ENCODE measurements at regions not wholly inside any gene's neighbourhood (a gene's known extent, or its start where the extent isn't known, plus 50 kb on each side); places are given as distances from the start of the nearest gene placed in this dataset.
A peak's percentile ranks its signal among the peaks of the same experiment; 100 is the strongest.
"Not testable (repeated sequence)": the region's sequence is repeated elsewhere in the genome, so short reads cannot be mapped to it uniquely, and the experiment has no call there.

DNA sequence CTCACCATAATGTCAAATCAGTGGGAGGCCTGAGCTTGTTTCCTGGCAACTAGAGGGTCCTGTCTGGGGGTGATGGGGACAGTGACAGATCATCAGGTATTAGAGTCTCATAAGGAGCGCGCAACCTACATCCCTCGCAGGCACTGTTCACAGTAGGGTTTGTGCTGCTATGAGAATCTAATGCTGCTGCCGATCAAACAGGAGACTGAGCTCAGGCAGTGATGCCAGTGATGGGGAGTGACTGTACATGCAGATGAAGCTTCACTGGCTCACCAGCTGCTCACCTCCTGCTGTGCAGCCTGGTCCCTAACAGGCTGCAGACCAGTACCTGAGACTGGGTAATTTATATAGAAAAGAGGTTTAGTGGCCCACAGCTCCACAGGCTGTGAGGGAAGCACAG is 147.3 kb downstream of the TTLL2 start:
- no peak for DNase-seq

DNA sequence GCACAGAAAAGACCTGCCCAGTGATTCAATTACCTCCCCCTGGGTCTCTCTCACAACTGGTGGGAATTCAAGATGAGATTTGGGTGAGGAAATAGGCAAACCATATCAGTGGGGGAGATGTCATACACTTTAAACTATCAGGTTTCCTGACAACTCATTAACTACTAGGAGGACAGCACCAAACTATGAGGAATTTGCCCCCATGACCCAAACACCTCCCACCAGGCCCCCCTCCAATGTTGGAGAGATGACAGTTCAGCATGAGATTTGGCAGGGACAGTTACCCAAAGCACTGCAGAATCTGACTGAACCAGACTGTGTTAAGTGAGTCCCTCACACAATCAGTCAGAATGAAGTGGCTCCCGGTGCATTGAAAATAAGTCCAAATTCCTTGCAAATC is 148.0 kb downstream of the TTLL2 start:
- DNase-seq = no peak

DNA sequence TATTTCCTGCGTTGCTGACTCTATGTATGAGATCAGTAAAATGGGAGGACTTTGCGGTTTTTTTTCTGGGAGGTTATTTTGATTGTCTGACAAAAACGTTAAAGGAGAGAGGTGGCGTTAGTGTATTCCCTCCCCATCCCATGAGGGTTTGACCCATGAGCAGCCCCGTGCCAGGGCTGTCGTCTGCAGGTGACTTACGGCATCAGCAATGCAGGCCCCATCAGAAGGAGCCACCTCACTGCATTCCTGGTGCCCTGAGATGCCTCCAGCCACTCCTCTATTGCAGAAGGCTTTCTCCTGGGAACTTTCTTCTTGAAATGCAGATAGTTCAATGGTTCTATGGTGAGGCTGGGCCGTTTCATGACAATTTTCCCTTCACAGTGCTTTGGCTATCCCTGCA is 149.3 kb downstream of the TTLL2 start:
- no peak for DNase-seq

DNA sequence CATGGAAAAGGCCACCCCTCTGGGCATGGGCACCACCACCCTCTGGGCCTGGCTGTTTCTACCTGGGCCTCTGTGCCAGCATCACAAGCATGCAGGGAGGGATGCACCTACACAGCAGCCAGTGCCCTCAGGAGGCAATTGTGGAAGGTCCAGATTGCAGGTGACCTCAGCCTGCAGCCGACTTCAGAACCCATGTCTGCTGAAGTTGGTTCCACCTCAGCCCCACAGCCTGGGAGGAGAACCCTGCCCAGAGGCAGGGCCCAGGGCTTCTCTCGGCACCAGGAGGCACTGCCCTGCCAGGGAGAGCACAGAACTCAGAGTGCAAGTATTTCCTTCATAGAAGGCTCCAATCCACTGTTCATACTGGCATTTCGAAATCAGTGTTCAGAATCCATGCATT is 149.8 kb downstream of the TTLL2 start:
- DNase-seq = no peak

DNA sequence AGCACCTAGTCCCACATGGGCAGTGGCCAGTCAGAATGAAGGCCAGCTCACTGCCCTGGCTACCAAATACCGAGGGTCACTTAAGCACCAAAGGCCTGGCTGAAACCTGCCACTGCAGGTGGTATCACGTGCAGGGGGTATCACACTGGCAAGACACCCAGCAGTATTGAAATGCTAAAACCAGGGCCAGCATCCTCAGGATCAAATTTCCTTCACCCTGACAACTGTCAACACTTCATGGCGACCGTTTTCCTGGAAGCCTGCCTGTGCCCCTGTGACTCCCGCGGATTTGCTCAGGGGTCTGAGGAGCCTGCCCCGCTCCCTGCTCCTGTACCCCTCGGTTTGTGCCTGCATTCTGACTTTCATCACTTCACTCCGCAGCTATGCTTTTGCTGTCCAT is 151.1 kb downstream of the TTLL2 start:
- no peak for DNase-seq

DNA sequence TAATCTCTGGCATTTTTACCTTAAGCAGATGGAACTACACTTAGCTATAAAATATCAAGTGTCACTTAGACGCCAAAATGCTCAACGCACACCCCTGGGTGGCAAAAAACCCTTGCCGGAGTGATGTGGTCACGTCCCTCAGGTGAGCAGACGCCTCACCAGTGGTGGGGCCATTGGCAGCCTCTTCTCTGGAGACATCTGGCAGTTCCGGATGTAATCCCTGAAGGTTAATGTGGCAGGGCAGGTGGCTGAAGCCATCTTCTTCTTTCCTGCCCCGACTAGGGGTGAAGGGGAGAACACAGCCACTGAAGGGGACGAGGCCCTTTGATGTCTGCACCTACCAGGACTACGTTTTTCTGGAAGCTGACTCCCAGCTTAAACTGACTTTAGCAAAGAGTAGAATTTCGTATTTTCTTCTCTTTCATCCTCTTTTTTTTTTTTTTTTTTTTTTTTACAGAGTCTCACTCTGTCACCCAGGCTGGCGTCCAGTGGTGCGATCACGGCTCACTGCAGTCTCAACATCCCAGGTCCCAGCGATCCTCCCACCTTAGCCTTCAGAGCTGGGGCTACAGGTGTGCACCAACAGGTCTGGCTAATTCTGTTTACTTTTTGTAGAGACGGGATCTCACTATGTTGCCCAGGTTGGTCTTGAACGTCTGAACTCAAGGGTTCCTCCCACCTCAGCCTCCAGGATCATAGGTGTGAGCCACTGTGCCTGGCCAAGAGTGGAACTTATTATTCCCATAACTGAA is 152.1 kb downstream of the TTLL2 start:
- DNase-seq = no peak

DNA sequence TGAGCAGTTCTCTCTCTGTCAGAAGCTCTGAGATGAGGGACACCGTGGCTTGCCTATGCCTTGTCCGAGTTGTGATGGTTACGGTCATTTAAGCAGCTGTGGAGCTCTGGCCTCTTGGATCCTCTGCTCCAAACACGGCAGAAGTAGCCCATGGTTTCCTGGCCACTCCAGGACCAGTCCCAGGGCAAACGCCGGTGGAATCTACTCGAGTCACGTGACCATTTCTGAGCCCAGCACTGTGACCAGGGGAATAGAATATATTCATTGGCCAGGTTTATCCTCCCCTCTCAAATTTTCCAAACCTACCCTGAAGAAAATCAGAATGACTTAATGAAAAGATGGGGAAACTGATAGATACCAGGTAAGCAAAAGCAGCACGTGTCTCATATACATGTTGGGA is 152.8 kb downstream of the TTLL2 start:
- DNase-seq = no peak

DNA sequence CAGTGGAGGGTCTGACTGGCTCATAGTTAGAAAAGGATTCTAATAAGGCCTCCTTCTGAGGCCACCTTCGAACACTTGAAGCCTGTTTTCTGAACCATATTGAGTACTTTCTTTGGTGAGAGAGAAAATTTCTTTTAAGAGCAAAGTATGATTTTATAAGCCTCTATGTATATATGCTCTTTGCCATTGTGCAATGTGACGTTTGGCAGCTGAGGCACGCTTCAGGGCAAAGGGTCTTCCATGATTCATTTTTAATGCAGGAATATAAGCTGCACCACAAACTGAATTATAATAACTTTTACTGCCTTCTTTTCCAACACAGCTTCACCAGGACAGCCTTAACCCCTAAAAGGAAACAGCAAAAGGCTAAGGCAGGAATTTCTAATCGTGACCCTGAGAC is 154.4 kb downstream of the TTLL2 start:
- DNase-seq = no peak

DNA sequence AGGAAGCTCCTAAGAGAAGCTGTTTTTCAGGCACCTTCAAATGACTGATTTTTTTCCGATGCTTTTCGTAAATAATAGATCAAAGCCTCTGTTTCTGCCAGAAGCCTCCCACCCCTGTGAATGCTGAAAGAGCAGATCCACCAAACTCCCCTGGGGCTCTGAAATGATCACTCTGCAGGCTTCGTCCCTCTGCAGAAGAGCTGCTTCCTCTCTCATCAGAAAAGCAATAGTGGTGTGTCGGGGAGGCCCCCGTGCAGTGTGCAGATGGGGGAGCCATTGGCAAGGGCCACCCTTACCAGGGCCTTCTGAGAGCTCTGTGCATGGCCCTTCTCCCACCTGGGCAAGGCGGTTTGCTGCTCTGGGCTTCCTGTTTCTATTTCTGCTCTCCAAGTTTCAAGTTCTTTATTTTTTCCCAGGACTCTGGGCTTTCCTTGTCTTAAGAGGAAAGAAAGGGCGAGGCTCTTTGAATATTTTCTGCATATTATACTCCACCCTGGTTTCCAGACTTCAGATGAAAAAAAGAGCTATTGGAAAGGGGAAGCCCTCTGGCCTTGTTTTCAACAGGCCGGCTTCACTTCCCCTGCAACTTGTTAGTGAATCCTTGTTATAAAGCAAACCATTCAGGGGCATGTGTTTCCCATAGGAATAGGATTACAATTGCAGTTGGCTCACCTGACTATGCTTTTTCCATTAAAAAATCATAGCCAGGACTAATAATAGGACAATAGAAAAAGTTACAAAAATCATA is 155.2 kb downstream of the TTLL2 start:
- DNase-seq = no peak

DNA sequence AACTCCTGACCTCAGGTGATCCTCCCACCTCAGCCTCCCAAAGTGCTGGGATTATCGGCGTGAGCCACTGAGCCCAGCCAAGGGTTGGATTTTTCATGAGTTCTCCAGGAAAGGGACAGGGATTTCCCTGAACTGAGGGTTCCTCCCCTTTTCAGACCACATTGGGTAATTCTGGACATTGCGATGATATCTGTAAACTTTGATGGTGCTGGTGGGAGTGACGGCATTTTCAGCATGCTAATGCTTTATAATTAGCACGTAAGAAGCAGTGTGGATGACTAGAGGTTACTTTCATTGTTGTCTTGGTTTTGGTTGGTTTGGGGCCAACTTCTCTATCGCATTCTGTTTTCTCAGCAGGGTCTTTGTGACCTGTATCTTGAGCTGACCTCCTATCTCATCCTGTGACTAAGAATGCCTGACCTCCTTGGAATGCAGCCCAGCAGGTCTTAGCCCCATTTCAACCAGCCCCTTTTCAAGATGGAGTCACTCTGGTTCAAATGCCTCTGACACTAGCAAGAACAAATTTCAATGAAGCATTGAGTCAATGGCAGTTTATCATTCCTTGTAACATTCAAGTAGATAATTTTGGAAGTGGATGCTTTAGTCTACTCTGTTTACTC is 156.5 kb downstream of the TTLL2 start:
- DNase-seq = no peak

DNA sequence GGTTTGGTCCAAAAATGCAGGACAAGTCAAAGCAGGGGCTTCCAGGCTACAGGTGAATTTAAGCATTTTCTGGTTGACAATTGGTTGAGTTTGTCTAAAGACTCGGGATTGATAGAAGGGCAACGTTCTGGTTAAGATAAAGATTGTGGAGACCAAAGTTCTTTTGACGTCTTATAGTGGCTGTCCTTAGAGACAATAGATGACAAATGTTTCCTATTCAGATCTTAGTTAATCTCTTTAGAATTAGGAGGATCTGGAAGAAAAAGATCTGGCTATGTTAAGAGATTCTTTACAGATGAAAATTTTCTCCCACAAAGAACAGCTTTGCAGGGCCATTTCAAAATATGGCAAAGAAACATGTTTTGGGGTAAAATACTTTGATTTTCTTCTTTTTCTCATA is 157.9 kb downstream of the TTLL2 start:
- not testable (repeated sequence) for DNase-seq

DNA sequence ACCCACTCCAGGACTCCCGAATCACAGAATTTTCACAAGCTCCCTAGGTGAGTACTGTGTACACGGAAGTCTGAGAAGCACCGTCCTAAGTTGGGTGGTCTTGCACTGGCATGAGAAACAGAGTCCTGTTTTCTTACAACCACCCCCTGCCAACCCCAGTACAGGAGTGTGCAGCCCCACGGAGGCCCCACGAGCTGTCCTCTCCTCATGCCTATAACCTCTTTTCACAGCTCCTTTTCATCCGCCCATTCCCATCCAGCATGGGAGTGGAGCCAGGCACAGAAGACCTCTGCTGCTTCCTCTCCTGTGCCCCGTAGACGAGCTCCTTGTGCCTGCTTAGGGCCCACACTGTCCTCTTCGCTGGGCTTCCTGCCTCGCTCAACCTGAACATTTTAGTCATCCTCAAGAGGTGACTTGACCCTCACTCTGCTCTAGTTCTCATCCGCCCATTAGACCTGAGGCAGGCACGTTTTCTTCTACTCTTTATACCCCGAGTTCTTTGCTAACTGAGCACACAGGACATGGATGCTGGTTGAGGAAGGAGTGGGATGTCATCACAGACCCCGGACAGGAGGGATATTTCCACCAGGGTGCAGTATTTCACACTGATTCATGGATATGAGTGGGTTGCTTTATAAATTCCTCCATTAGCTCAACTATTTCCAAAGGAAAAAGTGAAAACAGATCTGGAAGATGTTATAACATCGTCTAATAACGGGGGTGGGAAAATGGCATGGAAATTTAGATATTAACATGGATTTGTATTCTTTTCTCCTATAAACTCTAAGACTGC is 160.5 kb downstream of the TTLL2 start:
- DNase-seq = no peak

DNA sequence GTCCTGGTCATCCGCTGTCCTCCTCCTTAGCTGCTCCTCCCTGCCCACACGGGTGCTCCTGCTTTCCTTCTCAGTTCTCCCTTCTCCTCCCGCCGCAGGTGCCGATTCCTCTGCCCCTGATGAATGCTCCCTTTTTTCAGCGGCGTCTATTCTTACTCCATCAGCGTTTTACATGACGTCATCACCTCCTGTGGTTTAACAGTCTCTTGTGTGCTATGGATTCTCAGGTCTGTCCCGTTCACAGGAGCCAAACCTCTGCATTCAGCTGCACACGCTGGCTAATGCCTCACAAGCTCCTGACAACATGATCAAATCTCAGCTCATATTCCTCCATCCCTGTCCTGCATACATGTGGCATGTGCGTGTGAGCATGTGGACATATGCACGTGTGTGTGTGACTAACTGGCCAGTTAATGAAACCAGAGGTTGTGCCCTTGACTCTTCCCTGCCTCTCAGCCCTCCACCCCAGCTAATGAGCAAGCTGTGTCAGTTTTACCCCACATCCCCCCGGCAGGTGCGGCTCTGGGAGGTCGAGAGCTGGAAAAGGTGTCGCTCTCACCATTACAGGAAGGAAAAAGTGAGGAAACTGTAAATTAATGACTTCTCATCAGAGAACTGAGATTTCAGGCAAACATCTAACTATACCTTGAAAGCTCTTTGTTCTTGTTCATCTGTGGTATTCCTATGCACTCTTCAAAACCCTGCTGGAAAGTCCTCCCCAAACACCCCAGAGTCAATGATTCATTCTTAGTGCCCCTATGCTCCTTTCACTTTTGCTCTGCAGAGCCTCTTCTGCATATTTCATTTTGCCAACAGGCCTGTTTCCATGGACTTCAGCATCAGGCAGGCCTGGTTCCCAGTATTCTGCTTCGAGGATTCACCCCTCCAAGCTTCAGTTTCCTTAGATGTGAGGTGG is 163.1 kb downstream of the TTLL2 start:
- DNase-seq = no peak

DNA sequence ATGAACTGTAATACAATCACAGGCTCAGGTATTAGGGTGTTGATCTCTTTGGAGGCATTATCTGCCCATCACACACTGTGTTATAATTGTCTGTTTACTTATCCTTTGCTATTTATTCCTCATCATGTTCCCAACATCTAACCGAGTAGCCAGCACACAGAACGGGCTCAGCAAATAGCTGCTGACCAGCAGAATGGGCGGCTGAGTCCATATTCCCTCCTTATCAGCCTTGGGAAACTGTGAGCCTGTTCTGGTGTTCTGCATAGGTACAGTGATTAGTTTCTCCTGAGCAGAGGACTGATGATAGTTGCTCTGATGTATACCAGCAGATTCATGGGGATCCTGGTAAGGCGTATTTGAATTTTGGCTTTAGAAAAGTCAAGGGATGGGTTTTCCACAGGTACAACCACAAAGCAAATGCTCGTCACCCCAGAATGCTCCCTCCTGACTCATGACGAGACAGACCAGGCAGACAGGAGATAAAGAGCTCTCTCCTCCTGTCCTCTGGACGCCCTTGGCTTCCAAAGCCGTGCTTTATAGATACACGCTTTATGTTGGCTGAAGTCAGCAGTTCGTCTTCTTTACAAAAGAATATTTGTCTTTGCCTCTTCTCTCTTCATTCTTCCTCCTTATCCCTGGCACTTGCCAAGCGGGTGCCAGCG is 166.7 kb downstream of the TTLL2 start:
- no peak for DNase-seq

DNA sequence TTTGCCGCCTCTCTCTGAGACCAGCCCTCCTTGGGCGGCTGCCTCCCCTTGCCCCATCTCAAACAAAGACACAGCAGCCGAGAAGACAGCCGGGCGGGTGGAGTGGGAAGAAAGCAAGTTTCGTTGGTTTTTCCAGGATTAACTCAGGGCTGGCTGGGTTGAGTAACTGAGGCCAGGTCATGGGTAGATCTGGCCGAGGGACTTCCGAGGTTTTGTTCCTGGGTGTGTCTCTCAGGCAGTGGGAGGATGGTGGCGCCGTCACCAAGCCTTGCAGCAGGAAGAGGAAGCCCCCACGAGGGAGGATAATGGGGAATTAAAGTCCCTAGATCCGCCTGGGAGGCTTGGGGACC is 167.2 kb downstream of the TTLL2 start:
- no peak for DNase-seq

DNA sequence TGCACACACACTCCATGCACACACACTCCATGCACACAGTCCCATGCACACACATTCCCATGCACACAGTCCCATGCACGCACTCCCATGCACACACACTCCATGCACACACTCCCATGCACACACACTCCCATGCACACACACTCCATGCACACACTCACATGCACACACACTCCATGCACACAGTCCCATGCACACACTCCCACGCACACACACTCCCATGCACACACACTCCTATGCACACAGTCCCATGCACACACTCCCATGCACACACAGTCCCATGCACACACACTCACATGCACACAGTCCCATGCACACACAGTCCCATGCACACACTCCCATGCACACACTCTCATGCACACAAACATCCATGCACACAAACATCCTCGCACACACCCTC is 168.4 kb downstream of the TTLL2 start:
- no peak for DNase-seq

DNA sequence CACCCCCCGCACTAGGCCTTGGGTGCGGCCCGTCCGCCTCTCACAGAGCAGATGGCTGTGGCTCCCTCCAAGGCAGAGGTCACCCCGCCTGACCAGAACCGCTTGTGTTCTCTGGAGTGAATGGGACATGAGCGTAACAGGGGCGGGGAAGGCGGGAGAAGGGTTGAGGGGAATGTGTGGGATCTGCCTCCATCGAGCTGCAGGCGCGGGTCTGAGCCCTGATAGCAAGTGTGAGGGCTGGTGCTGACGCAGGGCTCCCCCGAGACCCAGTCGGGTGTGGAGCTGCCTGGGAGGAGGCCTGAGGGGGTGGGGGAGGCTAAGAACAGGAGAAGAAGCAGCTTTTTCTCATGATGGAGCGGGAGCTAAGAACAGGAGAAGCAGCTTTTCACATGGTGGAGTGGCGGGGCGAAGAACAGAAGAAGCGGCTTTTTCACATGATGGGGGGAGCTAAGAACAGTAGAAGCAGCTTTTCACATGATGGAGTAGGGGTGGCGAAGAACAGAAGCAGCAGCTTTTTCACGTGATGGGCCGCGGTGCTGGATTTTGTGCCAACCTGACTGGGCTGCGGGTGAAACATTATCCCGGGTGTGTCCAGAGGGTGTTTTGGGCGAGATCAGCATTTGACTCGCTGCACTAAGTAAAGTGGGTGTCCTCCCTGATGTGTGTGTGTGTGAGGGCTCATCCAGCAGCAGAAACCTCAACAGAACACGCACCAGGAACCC is 169.3 kb downstream of the TTLL2 start:
- DNase-seq = no peak

DNA sequence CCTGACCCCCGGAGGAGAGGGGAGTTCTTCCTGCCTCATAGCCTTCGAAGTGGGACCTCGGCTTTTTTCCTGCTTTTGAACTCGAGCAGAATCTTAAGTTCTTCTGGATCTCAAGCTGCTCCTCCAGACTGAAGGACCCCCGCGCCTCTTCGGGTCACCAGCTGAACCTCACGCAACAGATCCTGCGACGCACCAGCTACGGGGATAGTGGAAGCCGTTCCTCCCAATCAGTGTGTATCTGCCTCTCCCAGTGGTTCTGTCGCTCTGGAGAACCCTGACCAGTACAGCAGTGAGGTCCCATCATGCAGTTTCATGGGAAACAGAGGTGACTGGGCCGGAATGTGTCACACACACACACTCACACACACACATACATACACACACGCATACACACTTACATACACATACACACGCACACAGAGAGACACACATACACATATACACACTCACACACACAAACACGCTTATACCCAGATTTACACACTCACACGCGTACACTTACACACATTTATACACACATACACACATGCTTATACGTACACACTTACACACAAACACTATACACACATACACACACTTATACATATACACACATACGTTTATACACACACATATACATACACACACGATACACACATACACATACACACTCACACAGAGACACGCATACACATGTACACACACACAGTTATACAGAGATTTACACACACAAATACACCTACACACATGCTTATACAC is 170.0 kb downstream of the TTLL2 start:
- DNase-seq = no peak

DNA sequence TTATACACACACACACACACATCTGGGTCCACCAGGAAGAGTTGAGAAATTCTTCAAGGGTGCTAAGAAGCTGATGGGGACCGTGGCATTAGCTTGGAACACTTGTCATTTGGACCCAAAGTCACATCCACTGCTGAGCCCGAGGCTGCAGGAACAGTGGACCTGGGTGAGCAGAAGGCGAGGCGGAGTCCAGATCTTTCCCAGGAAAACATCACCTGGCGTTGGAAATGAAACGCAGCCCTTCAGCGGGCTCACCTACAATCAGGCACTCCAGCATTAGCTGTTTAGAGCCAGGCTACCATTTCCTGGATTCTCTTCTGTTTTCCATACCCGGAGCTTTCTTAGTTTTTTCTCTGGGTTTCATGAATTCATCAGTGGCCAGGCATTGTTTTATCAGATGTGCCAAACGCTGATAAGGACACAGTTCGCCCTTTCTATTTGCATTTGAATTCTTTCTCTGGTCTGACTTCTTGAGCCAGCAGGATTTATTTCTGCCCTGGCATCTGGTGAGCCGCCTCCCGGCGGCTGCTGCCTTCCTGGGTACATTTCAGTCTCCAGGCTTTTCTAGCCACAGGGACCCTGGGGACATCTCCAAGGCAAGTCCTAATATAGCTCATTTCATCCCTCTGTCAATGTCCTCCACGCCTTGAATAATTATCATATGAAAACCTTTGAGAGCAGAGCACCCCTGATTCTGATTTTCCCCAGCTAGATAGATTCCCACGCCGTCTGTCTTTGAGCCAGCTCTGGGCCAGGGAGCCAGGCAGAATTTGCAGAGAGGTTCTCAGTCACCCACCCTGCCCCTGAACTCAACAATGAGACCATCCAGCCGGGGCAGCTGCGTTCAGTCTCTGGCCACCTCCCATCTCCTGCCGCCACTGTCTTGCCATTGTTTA is 170.9 kb downstream of the TTLL2 start:
- DNase-seq = peak; percentile 52
